ENCODE measurements at regions not wholly inside any gene's neighbourhood (a gene's known extent, or its start where the extent isn't known, plus 50 kb on each side); places are given as distances from the start of the nearest gene placed in this dataset.

DNA sequence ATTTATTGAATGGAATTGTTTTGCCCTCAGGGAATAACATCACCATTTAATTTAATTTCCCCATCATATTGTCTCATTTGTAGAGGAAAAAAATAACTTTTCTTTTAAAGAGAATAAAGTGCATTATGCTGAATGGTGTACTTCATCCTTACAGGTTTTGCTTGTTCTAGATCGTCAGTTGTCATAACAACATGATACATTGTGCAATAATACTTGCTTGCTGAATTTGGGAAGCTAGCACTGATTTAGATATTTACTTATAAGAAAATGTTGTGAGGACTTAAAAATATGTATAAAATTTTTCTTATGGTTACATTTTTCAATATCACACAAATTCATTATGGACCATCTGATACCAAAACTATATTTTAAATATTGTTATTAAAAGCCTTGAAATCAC is 509.0 kb upstream of the POU3F2 start:
- TF ChIP-seq, protein P1, sequence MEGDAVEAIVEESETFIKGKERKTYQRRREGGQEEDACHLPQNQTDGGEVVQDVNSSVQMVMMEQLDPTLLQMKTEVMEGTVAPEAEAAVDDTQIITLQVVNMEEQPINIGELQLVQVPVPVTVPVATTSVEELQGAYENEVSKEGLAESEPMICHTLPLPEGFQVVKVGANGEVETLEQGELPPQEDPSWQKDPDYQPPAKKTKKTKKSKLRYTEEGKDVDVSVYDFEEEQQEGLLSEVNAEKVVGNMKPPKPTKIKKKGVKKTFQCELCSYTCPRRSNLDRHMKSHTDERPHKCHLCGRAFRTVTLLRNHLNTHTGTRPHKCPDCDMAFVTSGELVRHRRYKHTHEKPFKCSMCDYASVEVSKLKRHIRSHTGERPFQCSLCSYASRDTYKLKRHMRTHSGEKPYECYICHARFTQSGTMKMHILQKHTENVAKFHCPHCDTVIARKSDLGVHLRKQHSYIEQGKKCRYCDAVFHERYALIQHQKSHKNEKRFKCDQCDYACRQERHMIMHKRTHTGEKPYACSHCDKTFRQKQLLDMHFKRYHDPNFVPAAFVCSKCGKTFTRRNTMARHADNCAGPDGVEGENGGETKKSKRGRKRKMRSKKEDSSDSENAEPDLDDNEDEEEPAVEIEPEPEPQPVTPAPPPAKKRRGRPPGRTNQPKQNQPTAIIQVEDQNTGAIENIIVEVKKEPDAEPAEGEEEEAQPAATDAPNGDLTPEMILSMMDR (IDR thresholded peaks at IDR 0.05), result no peak
- no peak for TF ChIP-seq POLR2A (IDR thresholded peaks at IDR 0.05)
